WTC11 (cell line): ENCODE measurements at regions not wholly inside any gene's neighbourhood (a gene's known extent, or its start where the extent isn't known, plus 50 kb on each side); places are given as distances from the start of the nearest gene placed in this dataset.

ENCODE experiments used
- ATAC-seq: fragments of 200-7000 bp; cut with Tn5 transposase; 2 replicates; pipeline ENCODE4 v1.10.0; 2021; ENCODE audit warnings: mild to moderate bottlenecking, moderate library complexity
- CTCF ChIA-PET: fragments of 300-600 bp; sonication (Branson Sonifier 250); formaldehyde crosslinking; loops from one replicate; lab custom pipeline; 2021; ENCODE audit warnings: antibody characterized with exemption; lab: Charles Lee
- POLR2A ChIA-PET: fragments of 350-600 bp; sonication (Branson Sonifier 250); formaldehyde crosslinking; loops from one replicate; lab custom pipeline; 2021; ENCODE audit warnings: antibody characterized with exemption; lab: Charles Lee
- DNase-seq: peaks from one replicate; pipeline ENCODE4 v3.0.0; 2021; ENCODE audit warnings: low spot score
- H3K27ac Mint-ChIP-seq: 2 replicates; pipeline ENCODE4 v1.8.0; 2021; ENCODE audit warnings: mixed read lengths
- H3K27me3 Mint-ChIP-seq: 2 replicates; pipeline ENCODE4 v1.8.0; 2021; ENCODE audit warnings: low read depth, mild to moderate bottlenecking, moderate library complexity, mixed read lengths
- H3K36me3 Mint-ChIP-seq: 2 replicates; pipeline ENCODE4 v1.8.0; 2021; ENCODE audit warnings: mixed read lengths
- H3K4me1 Mint-ChIP-seq: 2 replicates; pipeline ENCODE4 v1.8.0; 2022; ENCODE audit warnings: mixed read lengths
- H3K4me3 Mint-ChIP-seq: 2 replicates; pipeline ENCODE4 v1.8.0; 2021; ENCODE audit warnings: mild to moderate bottlenecking, moderate library complexity, mixed read lengths
- H3K9me3 Mint-ChIP-seq: 2 replicates; pipeline ENCODE4 v1.8.0; 2021; ENCODE audit warnings: mixed read lengths
- ARID4B ChIP-seq: sonication (generic); formaldehyde crosslinking; IDR thresholded peaks from 2 replicates; pipeline ENCODE4 v1.8.0; 2023; ENCODE audit warnings: missing genetic modification reagents, mild to moderate bottlenecking, borderline replicate concordance
- CDX4 ChIP-seq: fragments of 250-450 bp; sonication (Bioruptor Pico); IDR thresholded peaks from 2 replicates; pipeline ENCODE4 v1.9.0; 2021; ENCODE audit warnings: moderate library complexity, mild to moderate bottlenecking, inconsistent platforms, borderline replicate concordance
- ELF4 ChIP-seq: sonication (generic); formaldehyde crosslinking; IDR thresholded peaks from 2 replicates; pipeline ENCODE4 v1.8.1; 2022; ENCODE audit warnings: low read depth, mild to moderate bottlenecking, moderate library complexity, missing genetic modification reagents
- FOXJ3 ChIP-seq: sonication (generic); formaldehyde crosslinking; IDR thresholded peaks from 2 replicates; pipeline ENCODE4 v1.9.0; 2021; ENCODE audit warnings: missing genetic modification reagents, mild to moderate bottlenecking, borderline replicate concordance
- GTF2I ChIP-seq: fragments of 250-450 bp; sonication (Bioruptor Pico); conservative IDR thresholded peaks from 2 replicates; pipeline ENCODE4 v1.4.0; 2021; ENCODE audit warnings: mild to moderate bottlenecking
- IRF2 ChIP-seq: sonication (generic); formaldehyde crosslinking; IDR thresholded peaks from 2 replicates; pipeline ENCODE4 v1.8.0; 2022; ENCODE audit warnings: low read depth, missing genetic modification reagents, borderline replicate concordance
- NFATC4 ChIP-seq: fragments of 250-450 bp; sonication (Bioruptor Pico); IDR thresholded peaks from 2 replicates; pipeline ENCODE4 v1.9.0; 2021; ENCODE audit warnings: mild to moderate bottlenecking
- PRDM15 ChIP-seq: sonication (generic); formaldehyde crosslinking; IDR thresholded peaks from 2 replicates; pipeline ENCODE4 v1.8.0; 2022; ENCODE audit warnings: missing genetic modification reagents
- SMAD3 ChIP-seq: sonication (generic); formaldehyde crosslinking; IDR thresholded peaks from 2 replicates; pipeline ENCODE4 v1.8.0; 2022; ENCODE audit warnings: missing genetic modification reagents, mild to moderate bottlenecking, borderline replicate concordance
- SMAD4 ChIP-seq: sonication (generic); formaldehyde crosslinking; IDR thresholded peaks from 2 replicates; pipeline ENCODE4 v1.8.0; 2022; ENCODE audit warnings: mild to moderate bottlenecking, missing genetic modification reagents
- SOX15 ChIP-seq: fragments of 250-450 bp; sonication (Bioruptor Pico); IDR thresholded peaks from 2 replicates; pipeline ENCODE4 v1.9.0; 2021; ENCODE audit warnings: mild to moderate bottlenecking
- SP1 ChIP-seq: sonication (generic); formaldehyde crosslinking; conservative IDR thresholded peaks from 2 replicates; pipeline ENCODE4 v1.8.1; 2022; ENCODE audit warnings: missing genetic modification reagents
- STAT6 ChIP-seq: sonication (generic); formaldehyde crosslinking; conservative IDR thresholded peaks from 2 replicates; pipeline ENCODE4 v1.8.1; 2023; ENCODE audit warnings: mild to moderate bottlenecking, low read depth, missing genetic modification reagents, moderate library complexity
- TEAD1 ChIP-seq: sonication (generic); formaldehyde crosslinking; IDR thresholded peaks from 2 replicates; pipeline ENCODE4 v1.8.0; 2022; ENCODE audit warnings: mild to moderate bottlenecking, missing genetic modification reagents
- TEAD4 ChIP-seq: sonication (generic); formaldehyde crosslinking; IDR thresholded peaks from 2 replicates; pipeline ENCODE4 v1.8.0; 2022; ENCODE audit warnings: mild to moderate bottlenecking, missing genetic modification reagents
- ZNF138 ChIP-seq: sonication (generic); formaldehyde crosslinking; conservative IDR thresholded peaks from 2 replicates; pipeline ENCODE4 v1.8.1; 2022; ENCODE audit warnings: mild to moderate bottlenecking, moderate library complexity, missing genetic modification reagents
- ZNF232 ChIP-seq: sonication (generic); formaldehyde crosslinking; IDR thresholded peaks from 2 replicates; pipeline ENCODE4 v1.8.0; 2022; ENCODE audit warnings: mild to moderate bottlenecking, missing genetic modification reagents
- ZNF317 ChIP-seq: sonication (generic); formaldehyde crosslinking; IDR thresholded peaks from 2 replicates; pipeline ENCODE4 v1.8.1; 2023; ENCODE audit warnings: low read depth, mild to moderate bottlenecking, moderate library complexity, missing genetic modification reagents, borderline replicate concordance
- ZNF425 ChIP-seq: fragments of 250-450 bp; sonication (Bioruptor Pico); conservative IDR thresholded peaks from 2 replicates; pipeline ENCODE4 v1.9.0; 2021; ENCODE audit warnings: mild to moderate bottlenecking
- TF ChIP-seq, protein P1 (sequence below): sonication (generic); formaldehyde crosslinking; IDR thresholded peaks from 2 replicates; pipeline ENCODE4 v1.8.0; 2022; ENCODE audit warnings: mild to moderate bottlenecking, missing genetic modification reagents
- TF ChIP-seq, protein P2 (sequence below): fragments of 250-450 bp; sonication (Bioruptor Pico); IDR thresholded peaks from 2 replicates; pipeline ENCODE4 v2.1.2; 2022; ENCODE audit warnings: mild to moderate bottlenecking, moderate library complexity

GRCh38 chr1:198959032-198959431, 320.2 kb downstream of the PTPRC start:
- no peak for ATAC-seq
- no peak overlapping the region for H3K27ac Mint-ChIP-seq
- no peak overlapping the region for H3K4me3 Mint-ChIP-seq
- H3K4me1 Mint-ChIP-seq, result peaks cover 6% of the 10 kb centered on the region
- DNase-seq, result no peak
- peaks cover 17% of the 10 kb centered on the region for H3K9me3 Mint-ChIP-seq
- no peaks in the 10 kb centered on the region; the same call in 1 of the 2 replicates for H3K36me3 Mint-ChIP-seq
- POLR2A ChIA-PET, result no interaction called here
- no peaks in the 10 kb centered on the region for H3K27me3 Mint-ChIP-seq
- CTCF ChIA-PET, result no interaction called here
- TF ChIP-seq ZNF232 (CRISPR knock-in tag), result no peak
- TF ChIP-seq ARID4B (CRISPR knock-in tag), result no peak
- no peak for TF ChIP-seq IRF2 (CRISPR knock-in tag)
- TF ChIP-seq ELF4 (CRISPR knock-in tag), result no peak
- no peak for TF ChIP-seq SOX15 (CRISPR knock-in tag)
- no peak for TF ChIP-seq SP1
- TF ChIP-seq TEAD1 (CRISPR knock-in tag), result no peak
- TF ChIP-seq, protein P1, sequence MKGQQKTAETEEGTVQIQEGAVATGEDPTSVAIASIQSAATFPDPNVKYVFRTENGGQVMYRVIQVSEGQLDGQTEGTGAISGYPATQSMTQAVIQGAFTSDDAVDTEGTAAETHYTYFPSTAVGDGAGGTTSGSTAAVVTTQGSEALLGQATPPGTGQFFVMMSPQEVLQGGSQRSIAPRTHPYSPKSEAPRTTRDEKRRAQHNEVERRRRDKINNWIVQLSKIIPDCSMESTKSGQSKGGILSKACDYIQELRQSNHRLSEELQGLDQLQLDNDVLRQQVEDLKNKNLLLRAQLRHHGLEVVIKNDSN (CRISPR knock-in tag), result no peak
- no peak for TF ChIP-seq CDX4 (CRISPR knock-in tag)
- TF ChIP-seq ZNF317 (CRISPR knock-in tag), result no peak
- no peak for TF ChIP-seq SMAD3 (CRISPR knock-in tag)

DNA sequence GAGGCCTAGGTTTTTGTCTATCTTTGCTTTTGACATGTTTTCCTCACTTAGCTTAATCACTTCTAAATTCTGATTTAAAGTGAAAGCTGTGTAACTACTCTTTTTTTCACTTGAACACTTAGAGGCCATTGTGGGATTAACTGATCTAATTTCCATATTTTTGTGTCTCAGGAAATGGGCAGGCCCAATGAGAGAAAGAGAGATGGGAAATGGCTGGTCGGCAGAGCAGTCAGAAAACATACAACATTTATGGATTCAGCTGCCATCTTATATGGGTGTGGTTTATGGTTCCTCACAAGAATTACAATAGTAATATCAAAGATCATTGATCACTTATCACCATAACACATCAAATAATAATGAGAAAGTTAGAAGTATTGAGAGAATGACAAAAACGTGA, 320.8 kb downstream of the PTPRC start:
- Mint-ChIP-seq H3K9me3 (peaks cover 16% of the 10 kb centered on the region), H3K4me3 (no peak overlapping the region), H3K27me3 (no peaks in the 10 kb centered on the region), H3K4me1 (peaks cover 6% of the 10 kb centered on the region), H3K36me3 (no peaks in the 10 kb centered on the region; the same call in 1 of the 2 replicates), H3K27ac (no peak overlapping the region)
- no peak for DNase-seq
- ChIA-PET CTCF (no interaction called here), POLR2A (no interaction called here)
- ATAC-seq, result no peak
- no peak for TF ChIP-seq ZNF425 (CRISPR knock-in tag)
- TF ChIP-seq ZNF138 (CRISPR knock-in tag), result no peak
- TF ChIP-seq PRDM15 (CRISPR knock-in tag), result no peak
- TF ChIP-seq FOXJ3, result no peak
- TF ChIP-seq, protein P2, sequence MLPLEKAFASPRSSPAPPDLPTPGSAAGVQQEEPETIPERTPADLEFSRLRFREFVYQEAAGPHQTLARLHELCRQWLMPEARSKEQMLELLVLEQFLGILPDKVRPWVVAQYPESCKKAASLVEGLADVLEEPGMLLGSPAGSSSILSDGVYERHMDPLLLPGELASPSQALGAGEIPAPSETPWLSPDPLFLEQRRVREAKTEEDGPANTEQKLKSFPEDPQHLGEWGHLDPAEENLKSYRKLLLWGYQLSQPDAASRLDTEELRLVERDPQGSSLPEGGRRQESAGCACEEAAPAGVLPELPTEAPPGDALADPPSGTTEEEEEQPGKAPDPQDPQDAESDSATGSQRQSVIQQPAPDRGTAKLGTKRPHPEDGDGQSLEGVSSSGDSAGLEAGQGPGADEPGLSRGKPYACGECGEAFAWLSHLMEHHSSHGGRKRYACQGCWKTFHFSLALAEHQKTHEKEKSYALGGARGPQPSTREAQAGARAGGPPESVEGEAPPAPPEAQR (CRISPR knock-in tag), result no peak
- TF ChIP-seq GTF2I (CRISPR knock-in tag), result no peak
- no peak for TF ChIP-seq TEAD4 (CRISPR knock-in tag)
- no peak for TF ChIP-seq SMAD4 (CRISPR knock-in tag)
- TF ChIP-seq NFATC4 (CRISPR knock-in tag), result no peak
- TF ChIP-seq STAT6, result no peak
